Endodermal cell (in vitro differentiated cells): ENCODE measurements at regions not wholly inside any gene's neighbourhood (a gene's known extent, or its start where the extent isn't known, plus 50 kb on each side); places are given as distances from the start of the nearest gene placed in this dataset.

ENCODE experiments used
- DNase-seq: peaks from one replicate; pipeline ENCODE4 v3.0.0-alpha.2; 2017
- H3K27ac ChIP-seq: 2 replicates; pipeline ENCODE4 v1.5.1; 2013; ENCODE audit warnings: mild to moderate bottlenecking, low read depth, low read length, moderate library complexity
- H3K27me3 ChIP-seq: 2 replicates; pipeline ENCODE4 v1.6.1; 2013; ENCODE audit warnings: mild to moderate bottlenecking, low read length, moderate library complexity; ENCODE audit not compliant: insufficient read depth, control insufficient read depth, poor library complexity, severe bottlenecking
- H3K36me3 ChIP-seq: 2 replicates; pipeline ENCODE4 v1.7.0; 2013; ENCODE audit warnings: mild to moderate bottlenecking, low read length, moderate library complexity; ENCODE audit not compliant: control insufficient read depth, insufficient read depth
- H3K4me1 ChIP-seq: one replicate; pipeline ENCODE4 v1.7.0; 2013; ENCODE audit warnings: low read length; ENCODE audit not compliant: control insufficient read depth, insufficient read depth
- H3K4me3 ChIP-seq: 2 replicates; pipeline ENCODE4 v1.5.1; 2013; ENCODE audit warnings: mild to moderate bottlenecking, low read length, moderate library complexity
- H3K9ac ChIP-seq: 2 replicates; pipeline ENCODE4 v1.6.1; 2013; ENCODE audit warnings: mild to moderate bottlenecking, low read length, moderate library complexity; ENCODE audit not compliant: poor library complexity, severe bottlenecking; ENCODE audit errors: extremely low read depth
- H3K9me3 ChIP-seq: 2 replicates; pipeline ENCODE4 v1.6.1; 2013; ENCODE audit warnings: mild to moderate bottlenecking, low read length, moderate library complexity; ENCODE audit not compliant: control insufficient read depth
- H3K27ac Mint-ChIP-seq: 2 replicates; pipeline ENCODE4 v1.8.0; 2020; ENCODE audit warnings: mixed read lengths
- H3K27me3 Mint-ChIP-seq: 2 replicates; pipeline ENCODE4 v1.8.0; 2021; ENCODE audit warnings: mild to moderate bottlenecking, mixed read lengths; ENCODE audit not compliant: insufficient read depth
- H3K36me3 Mint-ChIP-seq: 2 replicates; pipeline ENCODE4 v1.8.0; 2020; ENCODE audit warnings: low read depth, mixed read lengths
- H3K4me1 Mint-ChIP-seq: 2 replicates; pipeline ENCODE4 v1.8.0; 2020; ENCODE audit warnings: mixed read lengths
- H3K4me3 Mint-ChIP-seq: 2 replicates; pipeline ENCODE4 v1.8.0; 2020; ENCODE audit warnings: mild to moderate bottlenecking, moderate library complexity, mixed read lengths
- H3K9me3 Mint-ChIP-seq: 2 replicates; pipeline ENCODE4 v1.8.0; 2020; ENCODE audit warnings: mild to moderate bottlenecking, mixed read lengths
- CTCF ChIP-seq: fragments of 200-600 bp; sonication (generic); conservative IDR thresholded peaks from 2 replicates; pipeline ENCODE4 v1.5.0; 2021; ENCODE audit warnings: antibody characterized with exemption, mild to moderate bottlenecking
- WGBS, 2 experiments: methylation state at CpG; one replicate each; pipeline versions ENCODE4 v1.1.5 to v1.1.7; 2013; ENCODE audit warnings: missing lambda C conversion rate in 2 of 2, mixed read lengths in 1 of 2; ENCODE audit not compliant: insufficient coverage in 1 of 2, insufficient read length in 1 of 2; 5-methylcytosine and 5-hydroxymethylcytosine counted together

- Histone ChIP-seq H3K9me3 (no peaks in the 10 kb centered on the region), H3K9ac (no peak overlapping the region), H3K4me1 (no peaks in the 10 kb centered on the region), H3K4me3 (no peak overlapping the region), H3K36me3 (no peaks in the 10 kb centered on the region), H3K27me3 (no peaks in the 10 kb centered on the region), H3K27ac (no peak overlapping the region)
- no peaks in the 10 kb centered on the region for H3K4me1 Mint-ChIP-seq
- no peak for DNase-seq
- H3K9me3 Mint-ChIP-seq, result no peaks in the 10 kb centered on the region
- H3K4me3 Mint-ChIP-seq, result no peak overlapping the region
- WGBS, 2 experiments, result 91 to 100% methylated on average over 2 of the region's 2 CpGs
- H3K36me3 Mint-ChIP-seq, result no peaks in the 10 kb centered on the region
- no peak overlapping the region for H3K27ac Mint-ChIP-seq
- H3K27me3 Mint-ChIP-seq, result peaks cover 1% of the 10 kb centered on the region
- TF ChIP-seq CTCF, result no peak
Measured at GRCh38 chr5:74196233-74196632, 444.3 kb downstream of the ENC1 start.

GRCh38 chr5:74194196-74194595, 446.3 kb downstream of the ENC1 start:
- H3K9me3 Mint-ChIP-seq, result no peaks in the 10 kb centered on the region
- Histone ChIP-seq H3K36me3 (no peaks in the 10 kb centered on the region), H3K27ac (no peak overlapping the region), H3K27me3 (no peaks in the 10 kb centered on the region), H3K4me1 (no peaks in the 10 kb centered on the region), H3K4me3 (no peak overlapping the region), H3K9me3 (no peaks in the 10 kb centered on the region), H3K9ac (no peak overlapping the region)
- H3K4me1 Mint-ChIP-seq, result no peaks in the 10 kb centered on the region
- DNase-seq, result no peak
- no peak overlapping the region for H3K27ac Mint-ChIP-seq
- H3K36me3 Mint-ChIP-seq, result no peaks in the 10 kb centered on the region
- TF ChIP-seq CTCF, result no peak
- peaks cover 1% of the 10 kb centered on the region for H3K27me3 Mint-ChIP-seq
- WGBS, 2 experiments, result 85 to 100% methylated on average over 1 to 4 of the region's 4 CpGs
- no peak overlapping the region for H3K4me3 Mint-ChIP-seq

- Histone ChIP-seq H3K4me3 (no peak overlapping the region), H3K4me1 (no peaks in the 10 kb centered on the region), H3K27me3 (no peaks in the 10 kb centered on the region), H3K9ac (no peak overlapping the region), H3K36me3 (no peaks in the 10 kb centered on the region), H3K27ac (no peak overlapping the region), H3K9me3 (no peaks in the 10 kb centered on the region)
- Mint-ChIP-seq H3K4me3 (no peak overlapping the region), H3K36me3 (no peaks in the 10 kb centered on the region), H3K4me1 (peaks cover 2% of the 10 kb centered on the region), H3K9me3 (no peaks in the 10 kb centered on the region), H3K27me3 (peaks cover 1% of the 10 kb centered on the region), H3K27ac (no peak overlapping the region)
- 82 to 89% methylated on average over 5 to 9 of the region's 9 CpGs for WGBS, 2 experiments
- DNase-seq, result no peak
- no peak for TF ChIP-seq CTCF
Measured at GRCh38 chr5:74192606-74193299, 447.8 kb downstream of the ENC1 start.
